ENCODE measurements at regions not wholly inside any gene's neighbourhood (a gene's known extent, or its start where the extent isn't known, plus 50 kb on each side); places are given as distances from the start of the nearest gene placed in this dataset.

- Histone ChIP-seq H3K9me3 (ENCODE audit: control insufficient read depth, insufficient read depth, low read depth, low read length) (no peaks in the 10 kb centered on the region), H3K4me3 (ENCODE audit: low read depth, low read length) (no peak overlapping the region), H3K4me1 (ENCODE audit: control insufficient read depth, insufficient read depth, low read length) (peaks cover 7% of the 10 kb centered on the region), H3K36me3 (ENCODE audit: control insufficient read depth in 2 of 2, insufficient read depth in 1 of 2, low read length in 2 of 2) (no peaks in the 10 kb centered on the region), H3K27ac (ENCODE audit: extremely low read depth, low read depth, low read length) (no peak overlapping the region)
- POLR2A ChIA-PET: no interaction called here
- no peak for TF ChIP-seq ZNF133 (tag by site-specific recombination; IDR thresholded peaks at IDR 0.05)
- no peak for TF ChIP-seq INSM2 (tag by site-specific recombination; IDR thresholded peaks at IDR 0.05)
- no peak for TF ChIP-seq ZNF302 (tag by site-specific recombination; IDR thresholded peaks at IDR 0.05; ENCODE audit: low read depth)
- TF ChIP-seq, protein P1, sequence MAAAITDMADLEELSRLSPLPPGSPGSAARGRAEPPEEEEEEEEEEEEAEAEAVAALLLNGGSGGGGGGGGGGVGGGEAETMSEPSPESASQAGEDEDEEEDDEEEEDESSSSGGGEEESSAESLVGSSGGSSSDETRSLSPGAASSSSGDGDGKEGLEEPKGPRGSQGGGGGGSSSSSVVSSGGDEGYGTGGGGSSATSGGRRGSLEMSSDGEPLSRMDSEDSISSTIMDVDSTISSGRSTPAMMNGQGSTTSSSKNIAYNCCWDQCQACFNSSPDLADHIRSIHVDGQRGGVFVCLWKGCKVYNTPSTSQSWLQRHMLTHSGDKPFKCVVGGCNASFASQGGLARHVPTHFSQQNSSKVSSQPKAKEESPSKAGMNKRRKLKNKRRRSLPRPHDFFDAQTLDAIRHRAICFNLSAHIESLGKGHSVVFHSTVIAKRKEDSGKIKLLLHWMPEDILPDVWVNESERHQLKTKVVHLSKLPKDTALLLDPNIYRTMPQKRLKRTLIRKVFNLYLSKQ (tag by site-specific recombination; IDR thresholded peaks at IDR 0.05; ENCODE audit: borderline replicate concordance): no peak
- TF ChIP-seq, protein P2, sequence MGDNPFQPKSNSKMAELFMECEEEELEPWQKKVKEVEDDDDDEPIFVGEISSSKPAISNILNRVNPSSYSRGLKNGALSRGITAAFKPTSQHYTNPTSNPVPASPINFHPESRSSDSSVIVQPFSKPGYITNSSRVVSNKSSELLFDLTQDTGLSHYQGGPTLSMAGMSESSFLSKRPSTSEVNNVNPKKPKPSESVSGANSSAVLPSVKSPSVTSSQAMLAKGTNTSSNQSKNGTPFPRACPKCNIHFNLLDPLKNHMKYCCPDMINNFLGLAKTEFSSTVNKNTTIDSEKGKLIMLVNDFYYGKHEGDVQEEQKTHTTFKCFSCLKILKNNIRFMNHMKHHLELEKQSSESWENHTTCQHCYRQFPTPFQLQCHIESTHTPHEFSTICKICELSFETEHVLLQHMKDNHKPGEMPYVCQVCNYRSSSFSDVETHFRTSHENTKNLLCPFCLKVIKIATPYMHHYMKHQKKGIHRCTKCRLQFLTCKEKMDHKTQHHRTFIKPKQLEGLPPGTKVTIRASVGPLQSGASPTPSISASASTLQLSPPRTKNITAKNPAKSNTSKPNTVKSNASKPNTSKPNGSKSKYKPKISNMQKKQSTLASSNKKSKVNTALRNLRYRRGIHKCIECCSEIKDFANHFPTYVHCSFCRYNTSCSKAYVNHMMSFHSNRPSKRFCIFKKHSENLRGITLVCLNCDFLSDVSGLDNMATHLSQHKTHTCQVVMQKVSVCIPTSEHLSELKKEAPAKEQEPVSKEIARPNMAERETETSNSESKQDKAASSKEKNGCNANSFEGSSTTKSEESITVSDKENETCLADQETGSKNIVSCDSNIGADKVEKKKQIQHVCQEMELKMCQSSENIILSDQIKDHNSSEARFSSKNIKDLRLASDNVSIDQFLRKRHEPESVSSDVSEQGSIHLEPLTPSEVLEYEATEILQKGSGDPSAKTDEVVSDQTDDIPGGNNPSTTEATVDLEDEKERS (tag by site-specific recombination; IDR thresholded peaks at IDR 0.05): no peak
- CTCF ChIA-PET: interaction anchor here (0.6 to 2.3 kb wide), 14 partner anchors 10 to 542 kb away, joined by 3 to 13 read pairs (median 5); no protein-coding TSS in a partner anchor
These were observed 161.1 kb downstream of the ZBTB18 start for GRCh38 chr1:244212219-244212618.

DNA sequence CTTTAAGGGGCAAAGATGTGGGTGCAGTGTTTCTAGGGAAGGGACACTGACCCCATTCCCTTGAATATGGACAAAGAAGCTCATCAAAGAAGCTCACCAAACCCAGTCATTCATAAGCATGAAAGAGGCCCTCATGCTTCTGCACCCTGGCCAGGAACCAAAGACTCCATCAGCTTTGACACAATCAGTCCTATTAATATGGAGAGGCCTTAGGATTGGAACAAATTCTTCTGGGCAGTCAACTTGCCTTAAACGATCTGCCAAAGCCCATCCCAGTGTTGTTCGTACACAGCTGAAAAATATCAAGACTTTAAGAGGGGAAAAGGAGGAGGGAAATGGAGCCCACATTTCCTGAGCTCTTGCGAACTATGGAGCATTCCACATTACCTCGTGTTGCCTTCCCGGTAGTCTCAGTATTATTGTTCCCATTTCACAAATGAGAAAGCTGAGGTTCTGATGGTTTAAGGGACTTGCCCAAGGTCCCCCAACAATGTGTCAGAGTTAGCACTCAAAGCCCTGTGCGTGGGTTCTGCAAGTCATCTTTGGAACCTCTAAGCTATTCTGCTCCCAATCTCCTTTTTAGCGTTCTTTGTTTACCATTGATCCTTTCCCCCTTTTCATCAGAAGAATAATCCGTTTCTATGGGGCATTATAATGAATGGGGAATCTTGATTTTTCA, 161.9 kb downstream of the ZBTB18 start:
- Histone ChIP-seq H3K4me1 (ENCODE audit: control insufficient read depth, insufficient read depth, low read length) (peaks cover 7% of the 10 kb centered on the region), H3K9me3 (ENCODE audit: control insufficient read depth, insufficient read depth, low read depth, low read length) (no peaks in the 10 kb centered on the region), H3K27ac (ENCODE audit: extremely low read depth, low read depth, low read length) (no peak overlapping the region), H3K4me3 (ENCODE audit: low read depth, low read length) (no peak overlapping the region), H3K36me3 (ENCODE audit: control insufficient read depth in 2 of 2, insufficient read depth in 1 of 2, low read length in 2 of 2) (no peaks in the 10 kb centered on the region)
- CTCF ChIA-PET: interaction anchor here (0.7 to 2.3 kb wide), 6 partner anchors 11 to 257 kb away, joined by 3 to 13 read pairs (median 4); no protein-coding TSS in a partner anchor
- POLR2A ChIA-PET: no interaction called here
- TF ChIP-seq, protein P3, sequence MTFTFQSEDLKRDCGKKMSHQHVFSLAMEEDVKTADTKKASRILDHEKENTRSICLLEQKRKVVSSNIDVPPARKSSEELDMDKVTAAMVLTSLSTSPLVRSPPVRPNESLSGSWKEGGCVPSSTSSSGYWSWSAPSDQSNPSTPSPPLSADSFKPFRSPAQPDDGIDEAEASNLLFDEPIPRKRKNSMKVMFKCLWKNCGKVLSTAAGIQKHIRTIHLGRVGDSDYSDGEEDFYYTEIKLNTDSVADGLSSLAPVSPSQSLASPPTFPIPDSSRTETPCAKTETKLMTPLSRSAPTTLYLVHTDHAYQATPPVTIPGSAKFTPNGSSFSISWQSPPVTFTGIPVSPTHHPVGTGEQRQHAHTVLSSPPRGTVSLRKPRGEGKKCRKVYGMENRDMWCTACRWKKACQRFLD (tag by site-specific recombination; IDR thresholded peaks at IDR 0.05): no peak
- no peak for TF ChIP-seq ZNF169 (tag by site-specific recombination; IDR thresholded peaks at IDR 0.05)
- TF ChIP-seq MEIS1 (CRISPR knock-in tag; IDR thresholded peaks at IDR 0.05; ENCODE audit: borderline replicate concordance): no peak
- TF ChIP-seq ZNF10 (tag by site-specific recombination; IDR thresholded peaks at IDR 0.05): no peak
- no peak for TF ChIP-seq ZNF544 (tag by site-specific recombination; IDR thresholded peaks at IDR 0.05)
- TF ChIP-seq GLI4 (tag by site-specific recombination; IDR thresholded peaks at IDR 0.05): no peak
- TF ChIP-seq, protein P4, sequence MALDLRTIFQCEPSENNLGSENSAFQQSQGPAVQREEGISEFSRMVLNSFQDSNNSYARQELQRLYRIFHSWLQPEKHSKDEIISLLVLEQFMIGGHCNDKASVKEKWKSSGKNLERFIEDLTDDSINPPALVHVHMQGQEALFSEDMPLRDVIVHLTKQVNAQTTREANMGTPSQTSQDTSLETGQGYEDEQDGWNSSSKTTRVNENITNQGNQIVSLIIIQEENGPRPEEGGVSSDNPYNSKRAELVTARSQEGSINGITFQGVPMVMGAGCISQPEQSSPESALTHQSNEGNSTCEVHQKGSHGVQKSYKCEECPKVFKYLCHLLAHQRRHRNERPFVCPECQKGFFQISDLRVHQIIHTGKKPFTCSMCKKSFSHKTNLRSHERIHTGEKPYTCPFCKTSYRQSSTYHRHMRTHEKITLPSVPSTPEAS (tag by site-specific recombination; IDR thresholded peaks at IDR 0.05): no peak
- TF ChIP-seq ZNF521 (tag by site-specific recombination; IDR thresholded peaks at IDR 0.05): no peak
